Mucosa of stomach (tissue), 1 donor: ENCODE measurements at regions not wholly inside any gene's neighbourhood (a gene's known extent, or its start where the extent isn't known, plus 50 kb on each side); places are given as distances from the start of the nearest gene placed in this dataset.

Experiments used
- H3K27me3 ChIP-seq: one replicate; pipeline ENCODE4 v1.7.0; 2013; ENCODE audit warnings: mild to moderate bottlenecking, low read length; ENCODE audit not compliant: control insufficient read depth, insufficient read depth
- H3K36me3 ChIP-seq: one replicate; pipeline ENCODE4 v1.7.0; 2013; ENCODE audit warnings: low read length; ENCODE audit not compliant: control insufficient read depth, insufficient read depth
- H3K4me1 ChIP-seq: one replicate; pipeline ENCODE4 v1.7.0; 2013; ENCODE audit warnings: mild to moderate bottlenecking, low read length; ENCODE audit not compliant: control insufficient read depth, insufficient read depth
- H3K4me3 ChIP-seq: one replicate; pipeline ENCODE4 v1.7.0; 2013; ENCODE audit warnings: low read length
- H3K9ac ChIP-seq: one replicate; pipeline ENCODE4 v1.7.0; 2013; ENCODE audit warnings: mild to moderate bottlenecking, low read length, moderate library complexity
- H3K9me3 ChIP-seq: one replicate; pipeline ENCODE4 v1.7.0; 2013; ENCODE audit warnings: mild to moderate bottlenecking, low read length, moderate library complexity; ENCODE audit not compliant: control insufficient read depth
- donor health status: Pancreatic carcinoma.

- no peak overlapping the region for H3K4me3 ChIP-seq
- peaks cover 6% of the 10 kb centered on the region for H3K4me1 ChIP-seq
- no peaks in the 10 kb centered on the region for H3K27me3 ChIP-seq
- H3K9me3 ChIP-seq, result no peaks in the 10 kb centered on the region
- H3K36me3 ChIP-seq, result no peaks in the 10 kb centered on the region
- H3K9ac ChIP-seq, result no peak overlapping the region
These were observed 620.1 kb downstream of the MED13L start for GRCh38 chr12:115657081-115658013.

- no peak overlapping the region for H3K9ac ChIP-seq
These were observed 627.5 kb downstream of the MED13L start for GRCh38 chr12:115650026-115650425.

GRCh38 chr12:115648463-115648862 is 629.0 kb downstream of the MED13L start:
- H3K9ac ChIP-seq, result no peak overlapping the region
- no peaks in the 10 kb centered on the region for H3K27me3 ChIP-seq
- no peaks in the 10 kb centered on the region for H3K36me3 ChIP-seq
- no peaks in the 10 kb centered on the region for H3K4me1 ChIP-seq
- H3K9me3 ChIP-seq, result no peaks in the 10 kb centered on the region
- H3K4me3 ChIP-seq, result no peak overlapping the region

More at GRCh38 chr12:115650026-115650425, 627.5 kb downstream of the MED13L start:
- H3K4me3 ChIP-seq, result no peak overlapping the region
- H3K36me3 ChIP-seq, result no peaks in the 10 kb centered on the region
- H3K9me3 ChIP-seq, result no peaks in the 10 kb centered on the region
- H3K27me3 ChIP-seq, result no peaks in the 10 kb centered on the region
- no peaks in the 10 kb centered on the region for H3K4me1 ChIP-seq

GRCh38 chr12:115646210-115646609 is 631.3 kb downstream of the MED13L start:
- Histone ChIP-seq H3K27me3 (no peaks in the 10 kb centered on the region), H3K9ac (no peak overlapping the region)

DNA sequence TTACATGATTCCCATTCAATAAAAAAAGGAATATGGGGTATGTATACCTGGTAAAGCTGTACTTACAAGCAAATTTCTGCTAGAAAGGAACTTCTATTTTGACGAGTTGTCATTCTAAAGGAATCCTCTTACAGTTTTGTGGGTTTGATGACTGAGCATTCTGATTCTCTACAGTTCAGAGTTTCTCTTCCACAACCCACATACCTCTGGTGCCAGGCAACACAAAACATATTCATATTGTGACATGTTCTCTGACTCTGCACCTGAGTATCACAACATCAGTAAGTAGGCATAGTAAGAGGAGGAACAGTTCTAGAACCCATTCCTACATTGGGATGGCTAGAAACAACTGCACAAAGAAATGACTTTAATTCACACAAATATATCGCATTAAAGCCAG is 636.6 kb downstream of the MED13L start:
- no peak overlapping the region for H3K9ac ChIP-seq
- H3K36me3 ChIP-seq, result no peaks in the 10 kb centered on the region
- no peaks in the 10 kb centered on the region for H3K9me3 ChIP-seq
- no peak overlapping the region for H3K4me3 ChIP-seq
- no peaks in the 10 kb centered on the region for H3K4me1 ChIP-seq
- no peaks in the 10 kb centered on the region for H3K27me3 ChIP-seq

More at GRCh38 chr12:115646210-115646609, 631.3 kb downstream of the MED13L start:
- Histone ChIP-seq H3K36me3 (no peaks in the 10 kb centered on the region), H3K9me3 (no peaks in the 10 kb centered on the region), H3K4me1 (no peaks in the 10 kb centered on the region), H3K4me3 (no peak overlapping the region)

GRCh38 chr12:115639648-115640012 is 637.9 kb downstream of the MED13L start:
- Histone ChIP-seq H3K9me3 (no peaks in the 10 kb centered on the region), H3K4me1 (no peaks in the 10 kb centered on the region), H3K4me3 (no peak overlapping the region), H3K27me3 (no peaks in the 10 kb centered on the region), H3K36me3 (no peaks in the 10 kb centered on the region), H3K9ac (no peak overlapping the region)

DNA sequence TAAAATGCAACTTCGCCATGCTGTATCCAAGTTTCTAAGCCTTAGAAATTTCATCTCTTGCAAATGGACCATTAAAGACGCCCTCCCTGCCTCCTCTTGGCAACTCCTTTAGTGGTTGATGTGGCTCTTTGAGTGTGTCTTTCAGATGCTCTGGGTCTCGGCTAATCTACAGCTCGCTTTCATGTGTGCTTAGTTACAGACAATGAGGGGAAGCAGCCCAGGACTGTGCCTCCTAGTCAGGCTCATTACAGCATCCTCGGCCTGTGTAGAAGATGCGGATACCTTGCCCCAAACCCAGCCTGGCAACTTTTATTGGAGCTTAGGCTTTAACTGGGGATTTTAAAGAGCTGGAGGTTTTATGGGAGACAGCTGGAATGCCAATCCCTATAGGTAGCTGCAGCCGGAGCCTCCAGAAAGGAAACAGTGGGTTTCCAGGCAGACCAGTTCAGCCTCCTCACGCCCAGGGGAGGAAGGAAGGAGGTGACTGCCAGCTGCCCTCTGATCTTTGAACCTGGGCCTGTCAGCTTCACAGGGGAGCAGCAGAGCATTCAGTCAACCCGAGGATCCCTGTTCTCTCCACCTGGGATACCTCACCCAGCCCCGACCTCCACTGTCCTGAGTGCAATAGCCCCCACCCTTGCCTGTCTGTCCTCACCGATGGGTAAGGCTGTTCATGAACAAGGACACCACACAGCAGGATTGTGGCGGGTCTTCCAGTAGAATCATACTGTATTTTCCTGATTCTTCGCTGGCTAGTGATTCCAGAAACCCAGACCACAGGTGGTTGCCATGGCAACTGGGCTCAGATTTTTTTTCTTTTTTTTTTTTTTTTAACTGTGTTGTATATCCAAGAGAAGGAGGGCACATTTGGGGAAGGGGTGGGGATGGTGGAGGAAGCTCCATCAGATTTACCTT is 638.5 kb downstream of the MED13L start:
- H3K9me3 ChIP-seq, result no peaks in the 10 kb centered on the region

DNA sequence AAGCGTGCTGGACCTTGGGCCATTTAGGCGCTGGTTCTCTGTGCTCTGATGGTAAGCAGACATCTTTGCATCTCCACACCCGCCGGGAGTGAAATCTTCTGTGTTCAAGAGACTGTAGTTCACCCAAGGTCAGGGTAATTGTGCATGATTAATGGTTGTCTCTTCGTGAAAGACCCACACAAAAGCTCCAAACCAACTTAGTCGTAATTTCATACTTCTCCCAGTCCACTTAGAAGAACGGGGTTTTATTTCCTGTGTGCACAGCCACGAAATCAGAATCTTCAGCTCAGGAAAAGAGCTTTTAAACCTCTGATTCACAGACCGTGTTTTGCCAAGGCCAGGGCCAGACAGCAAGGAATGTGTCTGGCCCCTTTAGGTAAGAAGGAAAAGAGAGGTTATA is 640.9 kb downstream of the MED13L start:
- Histone ChIP-seq H3K4me1 (no peaks in the 10 kb centered on the region), H3K9me3 (no peaks in the 10 kb centered on the region), H3K4me3 (no peak overlapping the region), H3K9ac (no peak overlapping the region), H3K27me3 (no peaks in the 10 kb centered on the region), H3K36me3 (no peaks in the 10 kb centered on the region)

More for the DNA sequence above, 638.5 kb downstream of the MED13L start:
- no peaks in the 10 kb centered on the region for H3K36me3 ChIP-seq
- no peaks in the 10 kb centered on the region for H3K4me1 ChIP-seq
- no peaks in the 10 kb centered on the region for H3K27me3 ChIP-seq
- H3K9ac ChIP-seq, result no peak overlapping the region
- H3K4me3 ChIP-seq, result no peak overlapping the region

DNA sequence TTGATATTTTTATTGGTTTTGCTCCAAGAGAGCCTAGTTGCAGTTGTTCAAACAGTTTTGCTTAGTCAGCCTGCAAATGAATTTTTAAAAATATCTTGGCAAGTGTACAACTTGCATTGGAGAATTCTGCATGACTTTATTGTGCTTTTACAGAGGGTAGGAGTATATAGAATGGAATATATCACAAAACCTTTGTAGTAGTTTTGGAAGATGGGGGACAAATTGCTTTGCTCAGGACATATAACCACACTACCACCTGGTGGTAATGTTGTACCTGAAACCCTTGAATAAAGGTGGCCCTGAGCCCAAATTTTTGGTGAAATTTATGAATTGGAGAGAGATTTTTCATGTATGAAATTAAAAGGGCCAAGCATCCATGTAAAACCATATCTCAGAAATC is 645.2 kb downstream of the MED13L start:
- H3K27me3 ChIP-seq, result no peaks in the 10 kb centered on the region
- H3K36me3 ChIP-seq, result no peaks in the 10 kb centered on the region
- H3K9me3 ChIP-seq, result no peaks in the 10 kb centered on the region

GRCh38 chr12:115630136-115630535 is 647.4 kb downstream of the MED13L start:
- H3K27me3 ChIP-seq, result no peaks in the 10 kb centered on the region
- no peak overlapping the region for H3K9ac ChIP-seq
- no peaks in the 10 kb centered on the region for H3K4me1 ChIP-seq
- H3K4me3 ChIP-seq, result no peak overlapping the region
- no peaks in the 10 kb centered on the region for H3K36me3 ChIP-seq
- no peaks in the 10 kb centered on the region for H3K9me3 ChIP-seq

More for the DNA sequence above, 645.2 kb downstream of the MED13L start:
- no peak overlapping the region for H3K4me3 ChIP-seq
- H3K4me1 ChIP-seq, result no peaks in the 10 kb centered on the region
- no peak overlapping the region for H3K9ac ChIP-seq

GRCh38 chr12:115626210-115626609 is 651.3 kb downstream of the MED13L start:
- no peak overlapping the region for H3K4me3 ChIP-seq
- peaks cover 5% of the 10 kb centered on the region for H3K4me1 ChIP-seq
- H3K9ac ChIP-seq, result no peak overlapping the region
- no peaks in the 10 kb centered on the region for H3K27me3 ChIP-seq
- no peaks in the 10 kb centered on the region for H3K9me3 ChIP-seq
- H3K36me3 ChIP-seq, result no peaks in the 10 kb centered on the region
